Bronchial epithelial cell (primary cell): ENCODE measurements at regions not wholly inside any gene's neighbourhood (a gene's known extent, or its start where the extent isn't known, plus 50 kb on each side); places are given as distances from the start of the nearest gene placed in this dataset.

Experiments used
- DNase-seq: peaks from one replicate; pipeline ENCODE4 v3.0.0-alpha.2; 2010; ENCODE audit warnings: low read depth
- FAIRE-seq: peaks from 2 replicates; lab custom pipeline; 2011; peaks lifted over from hg19 to GRCh38; lab: Jason Lieb, UNC
- H3K27me3 ChIP-seq: 2 replicates; pipeline ENCODE4 v1.5.1; 2011; ENCODE audit warnings: low read length; ENCODE audit not compliant: control insufficient read depth, insufficient read depth
- H3K36me3 ChIP-seq: 2 replicates; pipeline ENCODE4 v1.5.1; 2011; ENCODE audit warnings: low read length; ENCODE audit not compliant: control insufficient read depth, insufficient read depth
- H3K4me3 ChIP-seq: 2 replicates; pipeline ENCODE4 v1.5.1; 2011; ENCODE audit warnings: mild to moderate bottlenecking, low read depth, low read length, control low read depth
- TF ChIP-seq, protein P1 (sequence below): IDR thresholded peaks from 2 replicates; pipeline ENCODE4 v1.5.1; 2011; ENCODE audit warnings: mild to moderate bottlenecking, moderate library complexity, low read length, control low read depth, inconsistent platforms; ENCODE audit not compliant: insufficient read depth, severe bottlenecking

DNA sequence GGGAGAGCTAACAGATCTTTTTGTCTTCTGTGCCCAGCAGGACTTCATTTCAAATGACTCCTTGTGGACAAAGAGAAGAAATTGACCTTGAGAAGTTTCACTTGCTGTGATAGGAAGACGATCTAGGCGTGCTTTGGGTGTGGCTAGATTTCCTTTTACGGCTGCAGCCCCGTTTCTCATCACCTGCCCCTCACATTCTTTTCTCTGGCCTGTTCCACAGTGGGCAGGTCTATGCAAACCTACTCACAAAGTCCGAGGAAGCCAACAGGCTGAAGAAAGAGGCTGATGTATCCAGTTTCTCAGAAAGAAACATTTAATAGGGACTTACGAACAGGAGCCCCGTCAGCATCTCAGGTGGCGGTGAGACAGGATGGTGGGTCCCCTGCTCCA lies 231.8 kb downstream of the FGF9 start:
- FAIRE-seq: no peak
- TF ChIP-seq, protein P1, sequence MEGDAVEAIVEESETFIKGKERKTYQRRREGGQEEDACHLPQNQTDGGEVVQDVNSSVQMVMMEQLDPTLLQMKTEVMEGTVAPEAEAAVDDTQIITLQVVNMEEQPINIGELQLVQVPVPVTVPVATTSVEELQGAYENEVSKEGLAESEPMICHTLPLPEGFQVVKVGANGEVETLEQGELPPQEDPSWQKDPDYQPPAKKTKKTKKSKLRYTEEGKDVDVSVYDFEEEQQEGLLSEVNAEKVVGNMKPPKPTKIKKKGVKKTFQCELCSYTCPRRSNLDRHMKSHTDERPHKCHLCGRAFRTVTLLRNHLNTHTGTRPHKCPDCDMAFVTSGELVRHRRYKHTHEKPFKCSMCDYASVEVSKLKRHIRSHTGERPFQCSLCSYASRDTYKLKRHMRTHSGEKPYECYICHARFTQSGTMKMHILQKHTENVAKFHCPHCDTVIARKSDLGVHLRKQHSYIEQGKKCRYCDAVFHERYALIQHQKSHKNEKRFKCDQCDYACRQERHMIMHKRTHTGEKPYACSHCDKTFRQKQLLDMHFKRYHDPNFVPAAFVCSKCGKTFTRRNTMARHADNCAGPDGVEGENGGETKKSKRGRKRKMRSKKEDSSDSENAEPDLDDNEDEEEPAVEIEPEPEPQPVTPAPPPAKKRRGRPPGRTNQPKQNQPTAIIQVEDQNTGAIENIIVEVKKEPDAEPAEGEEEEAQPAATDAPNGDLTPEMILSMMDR: no peak
- DNase-seq: no peak
- no peak overlapping the region for H3K4me3 ChIP-seq
- no peaks in the 10 kb centered on the region for H3K36me3 ChIP-seq
- no peaks in the 10 kb centered on the region for H3K27me3 ChIP-seq

DNA sequence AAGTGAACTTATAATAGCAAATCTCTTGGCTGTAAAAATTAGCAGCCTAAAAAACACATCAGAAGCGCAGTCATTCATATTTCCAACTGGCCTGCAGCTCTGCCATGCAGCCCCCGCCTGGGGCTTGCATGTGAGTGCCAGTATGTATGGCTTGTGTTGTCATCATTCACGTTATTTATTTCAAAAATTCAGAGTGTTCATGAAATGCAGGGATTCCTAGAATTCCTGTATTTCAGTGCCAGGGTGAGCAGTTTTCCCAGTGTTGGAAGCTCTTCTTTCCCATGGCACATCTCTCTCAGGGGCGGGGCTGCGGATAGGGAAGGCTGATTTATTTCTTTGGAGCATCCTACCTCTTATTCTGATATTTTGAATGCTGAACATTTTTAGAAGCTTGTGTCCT lies 234.6 kb downstream of the FGF9 start:
- DNase-seq (no peak), FAIRE-seq (no peak)
- TF ChIP-seq, protein P1: no peak
- H3K36me3 ChIP-seq: no peaks in the 10 kb centered on the region
- no peak overlapping the region for H3K4me3 ChIP-seq
- no peaks in the 10 kb centered on the region for H3K27me3 ChIP-seq

DNA sequence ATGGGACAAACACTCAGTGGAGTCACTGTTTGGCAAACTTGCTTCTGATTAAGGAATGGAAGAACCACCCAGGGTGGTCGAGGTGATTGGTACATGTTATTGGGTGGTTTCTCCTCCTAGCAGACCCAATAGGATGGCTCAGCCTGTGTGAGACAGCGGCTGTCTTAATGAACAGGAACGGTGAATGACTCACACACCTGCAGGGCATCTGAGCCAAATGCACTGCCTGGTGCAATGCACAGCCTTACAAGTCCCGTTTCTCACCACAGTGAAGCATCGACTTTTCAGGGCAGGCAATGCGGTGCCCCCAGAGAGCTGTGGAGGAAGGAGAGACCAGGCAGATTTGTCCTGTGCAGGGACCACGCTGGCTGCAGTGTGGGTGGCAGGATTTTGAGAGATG lies 238.5 kb downstream of the FGF9 start:
- TF ChIP-seq, protein P1: no peak
- Histone ChIP-seq H3K4me3 (no peak overlapping the region), H3K27me3 (no peaks in the 10 kb centered on the region), H3K36me3 (no peaks in the 10 kb centered on the region)
- peak; percentile 7 for FAIRE-seq
- peak; percentile 57 for DNase-seq

DNA sequence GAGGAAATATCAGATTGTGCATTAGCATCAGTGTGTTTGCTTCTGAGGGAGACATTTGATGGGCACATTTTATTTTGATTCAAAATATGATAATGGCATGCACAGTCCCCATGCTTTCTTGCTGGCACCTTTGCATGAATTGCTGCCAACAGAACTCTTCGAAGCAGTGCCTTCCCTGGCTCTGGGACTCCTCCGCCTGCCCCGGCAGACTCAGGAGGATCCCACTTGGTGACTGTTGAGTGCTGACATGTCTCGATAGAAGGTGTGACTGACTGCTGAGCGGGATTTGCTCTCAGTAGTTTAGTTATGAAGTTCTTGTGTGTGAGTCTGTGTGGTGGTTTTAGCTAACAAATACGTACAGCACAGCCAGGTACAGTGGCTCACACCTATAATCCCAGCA lies 239.7 kb downstream of the FGF9 start:
- FAIRE-seq (no peak), DNase-seq (no peak)
- H3K36me3 ChIP-seq: no peaks in the 10 kb centered on the region
- no peak overlapping the region for H3K4me3 ChIP-seq
- TF ChIP-seq, protein P1: no peak
- no peaks in the 10 kb centered on the region for H3K27me3 ChIP-seq

DNA sequence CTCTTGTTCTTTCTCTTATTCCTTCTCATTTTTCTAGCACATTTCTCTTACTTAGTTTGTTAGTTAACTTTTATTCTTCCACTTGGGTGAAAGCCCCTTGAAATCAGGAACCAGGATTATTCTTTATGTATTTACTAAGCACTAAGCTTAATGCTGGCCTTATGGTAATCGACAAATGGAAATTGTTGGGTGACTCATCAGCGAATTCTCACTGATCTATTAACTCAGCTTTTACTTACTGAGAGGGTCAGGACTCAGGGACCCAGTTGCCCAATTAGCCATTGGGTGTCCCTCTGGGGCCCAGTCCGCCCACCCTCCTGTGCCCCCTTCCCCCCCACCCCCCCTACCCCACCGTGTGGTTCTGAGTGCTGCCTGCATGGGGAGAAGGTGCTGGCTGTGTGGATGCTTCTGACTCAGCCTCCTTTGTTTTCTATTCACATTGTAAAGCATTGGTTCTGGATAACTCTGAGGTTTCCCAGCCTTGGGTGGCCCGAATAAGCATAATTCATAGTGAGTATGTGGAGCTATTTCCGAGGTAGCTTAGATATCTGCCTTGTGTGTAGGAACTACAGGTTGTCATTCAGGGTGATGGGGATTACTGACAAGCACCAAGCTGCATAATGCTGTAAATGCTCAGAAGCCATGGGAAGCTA lies 240.9 kb downstream of the FGF9 start:
- no peak for DNase-seq
- TF ChIP-seq, protein P1: no peak
- H3K4me3 ChIP-seq: no peak overlapping the region
- no peaks in the 10 kb centered on the region for H3K27me3 ChIP-seq
- H3K36me3 ChIP-seq: no peaks in the 10 kb centered on the region
- no peak for FAIRE-seq

DNA sequence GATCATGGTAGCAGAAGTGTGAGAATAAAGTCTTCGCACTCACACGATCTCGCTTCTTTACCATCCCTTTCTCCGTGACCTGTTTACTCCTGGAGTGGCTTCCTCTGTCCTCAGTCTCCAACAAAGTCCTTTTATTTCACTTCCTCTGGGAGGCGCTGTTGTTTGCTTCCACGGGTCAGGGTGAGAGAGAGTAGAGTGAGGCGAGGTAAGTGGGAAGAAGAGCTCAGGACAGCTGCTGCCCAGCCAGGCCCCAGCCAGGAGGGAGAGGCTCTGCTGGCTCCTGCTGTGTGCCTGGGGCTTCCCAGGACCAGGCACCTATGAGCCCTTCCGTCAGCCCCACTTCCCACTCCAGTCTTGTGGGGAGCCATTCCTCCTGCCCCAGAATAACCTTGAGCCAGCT lies 242.1 kb downstream of the FGF9 start:
- DNase-seq (no peak), FAIRE-seq (no peak)
- no peak overlapping the region for H3K4me3 ChIP-seq
- TF ChIP-seq, protein P1: no peak
- H3K27me3 ChIP-seq: no peaks in the 10 kb centered on the region
- H3K36me3 ChIP-seq: no peaks in the 10 kb centered on the region
